GM10266 (cell line): ENCODE measurements at regions not wholly inside any gene's neighbourhood (a gene's known extent, or its start where the extent isn't known, plus 50 kb on each side); places are given as distances from the start of the nearest gene placed in this dataset.

Experiments used
- DNase-seq: peaks from one replicate; pipeline ENCODE4 v3.0.0; 2012; ENCODE audit errors: extremely low spot score
- CTCF ChIP-seq: IDR thresholded peaks from 2 replicates; pipeline ENCODE4 v1.5.1; 2012; ENCODE audit warnings: mild to moderate bottlenecking, low read depth; ENCODE audit not compliant: control insufficient read depth, insufficient read depth; ENCODE audit errors: missing control alignments

- no peak for DNase-seq
- TF ChIP-seq CTCF: no peak
These were observed 155.8 kb upstream of the RAI2 start for GRCh38 chrX:18016941-18017340.

GRCh38 chrX:18010253-18010652 is 149.2 kb upstream of the RAI2 start:
- TF ChIP-seq CTCF: no peak

GRCh38 chrX:18003876-18004275 is 142.8 kb upstream of the RAI2 start:
- DNase-seq: no peak
- TF ChIP-seq CTCF: no peak

More at GRCh38 chrX:18010253-18010652, 149.2 kb upstream of the RAI2 start:
- DNase-seq: no peak

DNA sequence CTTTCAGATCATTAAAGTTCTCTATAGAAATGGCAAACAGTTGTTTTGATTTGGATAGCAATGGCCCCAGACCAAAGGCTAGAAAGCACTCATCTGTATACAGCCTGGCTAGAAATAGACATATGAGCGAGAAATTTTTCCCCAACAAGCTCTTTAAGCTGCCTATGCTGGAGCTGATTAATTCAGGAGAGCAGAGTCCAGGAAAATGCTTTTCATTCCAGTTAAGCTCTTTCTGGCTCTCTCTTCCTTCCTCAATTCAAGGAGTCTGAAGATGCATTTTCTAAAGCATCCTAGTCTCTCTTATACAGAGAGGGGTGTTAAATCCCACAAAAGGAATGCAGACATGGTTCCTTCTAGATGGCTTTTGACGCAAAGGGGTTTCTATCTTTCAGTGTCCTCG is 141.7 kb upstream of the RAI2 start:
- DNase-seq: no peak
- TF ChIP-seq CTCF: no peak

DNA sequence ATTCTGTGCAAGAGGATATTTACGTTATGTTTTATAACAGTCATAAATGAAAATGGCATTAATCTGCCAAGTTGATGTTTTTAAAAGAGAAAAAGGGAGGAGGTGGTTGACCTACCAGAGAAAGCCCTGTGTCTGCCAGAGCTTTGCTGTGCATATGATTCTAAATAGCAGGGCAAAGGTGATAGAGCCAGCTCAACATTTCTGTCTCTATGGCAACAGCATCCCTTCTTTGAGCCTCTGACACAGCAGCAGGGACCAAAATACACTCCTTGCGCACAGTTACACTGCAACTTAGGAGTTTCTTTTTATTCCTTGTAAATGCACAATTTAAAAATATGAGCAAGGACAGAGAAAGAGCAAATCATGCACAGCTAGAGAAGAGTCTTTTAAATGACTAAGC is 133.3 kb upstream of the RAI2 start:
- no peak for TF ChIP-seq CTCF
- DNase-seq: no peak

GRCh38 chrX:17993062-17993461 is 132.0 kb upstream of the RAI2 start:
- no peak for TF ChIP-seq CTCF
- DNase-seq: no peak

GRCh38 chrX:17990532-17990931 is 129.4 kb upstream of the RAI2 start:
- no peak for DNase-seq
- TF ChIP-seq CTCF: no peak

GRCh38 chrX:17987783-17988182 is 126.7 kb upstream of the RAI2 start:
- no peak for DNase-seq
- no peak for TF ChIP-seq CTCF
